H1 (cell line): ENCODE measurements at regions not wholly inside any gene's neighbourhood (a gene's known extent, or its start where the extent isn't known, plus 50 kb on each side); places are given as distances from the start of the nearest gene placed in this dataset.

ENCODE experiments used
- CTCF ChIA-PET: fragments of 300-600 bp; sonication (Branson Sonifier 250); formaldehyde crosslinking; loops from one replicate; lab custom pipeline; 2021; ENCODE audit not compliant: partially characterized antibody; lab: Charles Lee
- POLR2A ChIA-PET: fragments of 300-600 bp; sonication (Branson Sonifier 250); formaldehyde crosslinking; loops from one replicate; lab custom pipeline; 2021; ENCODE audit warnings: inconsistent platforms; ENCODE audit not compliant: partially characterized antibody; lab: Charles Lee
- DNase-seq, 2 experiments: peaks; one replicate each; pipeline versions ENCODE4 v3.0.0 to v3.0.0-alpha.2; 2010 to 2022; ENCODE audit warnings: low spot score in 2 of 2, low read depth in 1 of 2, mixed read lengths in 1 of 2
- FAIRE-seq: peaks from 2 replicates; lab custom pipeline; 2011; peaks lifted over from hg19 to GRCh38; lab: Jason Lieb, UNC
- H2AFZ ChIP-seq: 2 replicates; pipeline ENCODE4 v1.8.1; 2012; ENCODE audit warnings: low read length, inconsistent platforms
- H2AK5ac ChIP-seq: 2 replicates; pipeline ENCODE4 v1.6.1; 2013; ENCODE audit warnings: low read depth, low read length
- H2BK120ac ChIP-seq: replicated peaks from 2 replicates; pipeline ENCODE3; 2013; ENCODE audit warnings: low read depth, low read length, inconsistent platforms
- H2BK12ac ChIP-seq: 2 replicates; pipeline ENCODE4 v1.6.1; 2013; ENCODE audit warnings: low read depth, low read length
- H2BK15ac ChIP-seq: 2 replicates; pipeline ENCODE4 v1.6.1; 2013; ENCODE audit warnings: low read length
- H2BK20ac ChIP-seq: 2 replicates; pipeline ENCODE4 v1.6.1; 2013; ENCODE audit warnings: low read length
- H2BK5ac ChIP-seq: 2 replicates; pipeline ENCODE4 v1.6.1; 2013; ENCODE audit warnings: low read depth, low read length
- H3K14ac ChIP-seq: 2 replicates; pipeline ENCODE4 v1.6.1; 2013; ENCODE audit warnings: inconsistent platforms; ENCODE audit not compliant: insufficient read length
- H3K18ac ChIP-seq: 2 replicates; pipeline ENCODE4 v1.6.1; 2013; ENCODE audit warnings: low read length; ENCODE audit errors: extremely low read depth
- H3K23ac ChIP-seq: 2 replicates; pipeline ENCODE4 v1.6.1; 2013; ENCODE audit warnings: inconsistent platforms; ENCODE audit not compliant: insufficient read length
- H3K23me2 ChIP-seq: 2 replicates; pipeline ENCODE4 v1.6.1; 2013; ENCODE audit warnings: low read depth, low read length
- H3K27ac ChIP-seq: 2 replicates; pipeline ENCODE4 v1.6.1; 2011; ENCODE audit warnings: low read depth, low read length, inconsistent platforms
- H3K27me3 ChIP-seq, 4 experiments: replicated peaks in 1 of 4; 1 replicate in 1 of 4; 2 replicates in 3 of 4; pipeline versions ENCODE4 v1.6.1 to v1.8.1; 2011 to 2013; ENCODE audit warnings: low read length in 3 of 4, mild to moderate bottlenecking in 3 of 4, inconsistent platforms in 2 of 4, mixed read lengths in 2 of 4, moderate library complexity in 1 of 4; ENCODE audit not compliant: control insufficient read depth in 3 of 4, insufficient read depth in 3 of 4; ENCODE audit errors: extremely low read depth in 1 of 4
- H3K36me3 ChIP-seq, 4 experiments: 2 replicates each; pipeline versions ENCODE4 v1.6.1 to v1.8.1; 2011 to 2013; ENCODE audit warnings: mild to moderate bottlenecking in 4 of 4, low read length in 3 of 4, moderate library complexity in 2 of 4, control low read depth in 1 of 4, inconsistent platforms in 1 of 4; ENCODE audit not compliant: insufficient read depth in 4 of 4, control insufficient read depth in 2 of 4
- H3K4ac ChIP-seq: replicated peaks from 2 replicates; pipeline ENCODE3; 2013; ENCODE audit warnings: low read length, low read depth, mixed read lengths, inconsistent platforms; ENCODE audit not compliant: insufficient read length
- H3K4me1 ChIP-seq, 4 experiments: replicated peaks in 1 of 4; 1 replicate in 1 of 4; 2 replicates in 3 of 4; pipeline versions ENCODE4 v1.6.1 to v1.8.1; 2011 to 2013; ENCODE audit warnings: low read length in 3 of 4, inconsistent platforms in 2 of 4, mixed read lengths in 1 of 4; ENCODE audit not compliant: insufficient read depth in 4 of 4, control insufficient read depth in 3 of 4
- H3K4me2 ChIP-seq, 2 experiments: 2 replicates each; pipeline versions ENCODE4 v1.6.1 to v1.8.1; 2011 to 2013; ENCODE audit warnings: low read depth in 2 of 2, low read length in 2 of 2, control low read depth in 1 of 2, inconsistent platforms in 1 of 2, mild to moderate bottlenecking in 1 of 2; ENCODE audit not compliant: insufficient read depth in 1 of 2
- H3K4me3 ChIP-seq, 4 experiments: fragments of 200-600, 300-600 bp in 1 of 4; sonication (generic), shearing (Covaris generic), sonication (Bioruptor Twin) in 1 of 4; 2 replicates each; pipeline versions ENCODE4 v1.5.1 to v1.8.1; 2011 to 2016; ENCODE audit warnings: low read length in 4 of 4, low read depth in 3 of 4, control low read depth in 2 of 4, inconsistent platforms in 2 of 4, mild to moderate bottlenecking in 2 of 4, mixed read lengths in 1 of 4, moderate library complexity in 1 of 4; ENCODE audit not compliant: insufficient read depth in 2 of 4; ENCODE audit errors: extremely low read depth in 1 of 4
- H3K56ac ChIP-seq: replicated peaks from 2 replicates; pipeline ENCODE3; 2013; ENCODE audit warnings: low read depth, mild to moderate bottlenecking, mixed read lengths, low read length, inconsistent platforms; ENCODE audit not compliant: insufficient read length
- H3K79me1 ChIP-seq: 2 replicates; pipeline ENCODE4 v1.6.1; 2013; ENCODE audit warnings: low read depth, low read length, control low read depth
- H3K79me2 ChIP-seq, 2 experiments: 2 replicates each; pipeline versions ENCODE4 v1.6.1 to v1.8.1; 2012 to 2013; ENCODE audit warnings: low read length in 2 of 2, mild to moderate bottlenecking in 2 of 2, inconsistent platforms in 1 of 2; ENCODE audit not compliant: insufficient read depth in 2 of 2, control insufficient read depth in 1 of 2
- H3K9ac ChIP-seq, 4 experiments: replicated peaks in 1 of 4; 1 replicate in 1 of 4; 2 replicates in 3 of 4; pipeline versions ENCODE4 v1.6.1 to v1.8.1; 2011 to 2013; ENCODE audit warnings: low read depth in 3 of 4, low read length in 3 of 4, control low read depth in 2 of 4, mild to moderate bottlenecking in 2 of 4, moderate library complexity in 2 of 4, inconsistent platforms in 1 of 4; ENCODE audit errors: extremely low read depth in 1 of 4
- H3K9me3 ChIP-seq, 2 experiments: 2 replicates each; pipeline versions ENCODE4 v1.6.1 to v1.8.1; 2012 to 2013; ENCODE audit warnings: mild to moderate bottlenecking in 2 of 2, moderate library complexity in 2 of 2, control low read depth in 1 of 2, inconsistent platforms in 1 of 2, low read depth in 1 of 2, low read length in 1 of 2, mixed read lengths in 1 of 2; ENCODE audit not compliant: insufficient read depth in 2 of 2
- H4K20me1 ChIP-seq, 2 experiments: replicated peaks in 1 of 2; 2 replicates each; pipeline versions ENCODE3 to v1.8.1; 2011 to 2013; ENCODE audit warnings: inconsistent platforms in 2 of 2, low read length in 2 of 2, mild to moderate bottlenecking in 1 of 2; ENCODE audit not compliant: insufficient read depth in 2 of 2, control insufficient read depth in 1 of 2
- H4K5ac ChIP-seq: 2 replicates; pipeline ENCODE4 v1.6.1; 2013; ENCODE audit warnings: low read length, low read depth, mixed read lengths, inconsistent platforms; ENCODE audit not compliant: insufficient read length
- H4K8ac ChIP-seq: 2 replicates; pipeline ENCODE4 v1.8.0; 2013; ENCODE audit warnings: mild to moderate bottlenecking, moderate library complexity, low read length, inconsistent platforms; ENCODE audit not compliant: insufficient read depth; ENCODE audit errors: extremely low read depth
- H4K91ac ChIP-seq: replicated peaks from 2 replicates; pipeline ENCODE3; 2013; ENCODE audit warnings: low read length, mixed read lengths, inconsistent platforms; ENCODE audit not compliant: insufficient read length
- CBX5 ChIP-seq: fragments of 300-800, 300-1000 bp; sonication (generic); IDR thresholded peaks from 2 replicates; pipeline ENCODE4 v1.7.1; 2016; ENCODE audit warnings: antibody characterized with exemption, low read length, low read depth
- CREB1 ChIP-seq: IDR thresholded peaks from 2 replicates; pipeline ENCODE4 v1.6.1; 2012; ENCODE audit warnings: inconsistent platforms
- KDM5A ChIP-seq: fragments of 200-600 bp; IDR thresholded peaks from 2 replicates; pipeline ENCODE4 v1.7.1; 2012; ENCODE audit warnings: mild to moderate bottlenecking, low read length, inconsistent platforms, mixed read lengths
- MAFK ChIP-seq: IDR thresholded peaks from 2 replicates; pipeline ENCODE4 v1.6.1; 2012; ENCODE audit warnings: low read depth, mild to moderate bottlenecking, improper control_type of control experiment, low read length
- RFX5 ChIP-seq: IDR thresholded peaks from 2 replicates; pipeline ENCODE4 v1.6.1; 2011; ENCODE audit warnings: low read depth, low read length, improper control_type of control experiment, borderline replicate concordance
- TBP ChIP-seq: IDR thresholded peaks from 2 replicates; pipeline ENCODE4 v1.6.1; 2011; ENCODE audit warnings: low read depth, low read length, improper control_type of control experiment
- TCF12 ChIP-seq: IDR thresholded peaks from 2 replicates; pipeline ENCODE4 v1.6.1; 2011; ENCODE audit warnings: low read depth, mild to moderate bottlenecking, low read length
- WGBS, 2 experiments: shearing (Covaris generic) in 1 of 2; methylation state at CpG; one replicate each; pipeline versions ENCODE4 v1.1.6 to v1.1.7; 2013 to 2015; ENCODE audit warnings: low lambda C conversion rate in 2 of 2, mixed read lengths in 2 of 2, inconsistent platforms in 1 of 2, low coverage in 1 of 2, missing lambda C conversion rate in 1 of 2; ENCODE audit not compliant: insufficient replicate concordance in 2 of 2, insufficient coverage in 1 of 2, insufficient read length in 1 of 2; ENCODE audit errors: extremely low coverage in 1 of 2, missing lambda C conversion rate in 1 of 2; 5-methylcytosine and 5-hydroxymethylcytosine counted together
- TF ChIP-seq, protein P1 (sequence below): IDR thresholded peaks from 2 replicates; pipeline ENCODE4 v1.6.1; 2012; ENCODE audit warnings: low read length, inconsistent platforms
- TF ChIP-seq, protein P2 (sequence below): IDR thresholded peaks from 2 replicates; pipeline ENCODE4 v1.6.1; 2012; ENCODE audit warnings: inconsistent platforms

DNA sequence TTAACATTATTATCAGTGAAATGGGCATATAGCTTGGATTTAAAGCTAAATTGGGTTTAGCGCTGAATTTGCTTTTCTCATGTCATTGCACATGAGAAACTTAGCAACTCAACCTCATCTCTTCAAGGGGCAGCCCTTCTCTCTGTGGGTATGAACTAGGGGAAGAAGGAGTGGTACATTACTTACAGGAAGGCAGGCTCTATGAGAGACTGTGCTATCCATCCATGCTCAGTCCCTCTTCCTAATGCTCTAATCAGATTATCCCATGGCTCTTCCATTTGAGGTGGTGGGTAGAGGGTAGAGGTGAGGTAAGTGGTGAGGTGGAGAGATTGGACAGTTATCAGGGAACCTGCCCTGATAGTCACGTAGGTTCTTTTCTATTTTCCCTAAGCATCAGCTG, 343.7 kb upstream of the NOVA1 start:
- TF ChIP-seq CBX5 (no peak), KDM5A (no peak), CREB1 (no peak), TBP (no peak), MAFK (no peak), TCF12 (no peak), RFX5 (no peak)
- TF ChIP-seq, protein P1, sequence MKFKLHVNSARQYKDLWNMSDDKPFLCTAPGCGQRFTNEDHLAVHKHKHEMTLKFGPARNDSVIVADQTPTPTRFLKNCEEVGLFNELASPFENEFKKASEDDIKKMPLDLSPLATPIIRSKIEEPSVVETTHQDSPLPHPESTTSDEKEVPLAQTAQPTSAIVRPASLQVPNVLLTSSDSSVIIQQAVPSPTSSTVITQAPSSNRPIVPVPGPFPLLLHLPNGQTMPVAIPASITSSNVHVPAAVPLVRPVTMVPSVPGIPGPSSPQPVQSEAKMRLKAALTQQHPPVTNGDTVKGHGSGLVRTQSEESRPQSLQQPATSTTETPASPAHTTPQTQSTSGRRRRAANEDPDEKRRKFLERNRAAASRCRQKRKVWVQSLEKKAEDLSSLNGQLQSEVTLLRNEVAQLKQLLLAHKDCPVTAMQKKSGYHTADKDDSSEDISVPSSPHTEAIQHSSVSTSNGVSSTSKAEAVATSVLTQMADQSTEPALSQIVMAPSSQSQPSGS, result no peak
- TF ChIP-seq, protein P2, sequence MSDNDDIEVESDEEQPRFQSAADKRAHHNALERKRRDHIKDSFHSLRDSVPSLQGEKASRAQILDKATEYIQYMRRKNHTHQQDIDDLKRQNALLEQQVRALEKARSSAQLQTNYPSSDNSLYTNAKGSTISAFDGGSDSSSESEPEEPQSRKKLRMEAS, result no peak
- no peak overlapping the region for H4K8ac ChIP-seq
- peak overlapping the region; percentile 3 for H4K91ac ChIP-seq
- no peak overlapping the region for H2BK120ac ChIP-seq
- peak overlapping the region in 1 of 2 experiments; percentile 26; a peak in 1 of 4 replicates for H3K4me2 ChIP-seq
- H2BK15ac ChIP-seq, result 0 out of 2 replicates have a peak overlapping the region, but pooled peaks have one; percentile 31
- no peaks in the 10 kb centered on the region for H3K79me1 ChIP-seq
- DNase-seq (no peak), FAIRE-seq (no peak)
- peaks cover 0 to 3% (median 0%) of the 10 kb centered on the region in 4 experiments; a peak in 1 of 8 replicates for H3K36me3 ChIP-seq
- H3K23ac ChIP-seq, result no peak overlapping the region
- no peak overlapping the region for H4K5ac ChIP-seq
- H2AK5ac ChIP-seq, result peak overlapping the region; percentile 67; the same call in 1 of the 2 replicates
- no peaks in the 10 kb centered on the region for H3K79me2 ChIP-seq
- H2BK5ac ChIP-seq, result peak overlapping the region; percentile 31; the same call in 1 of the 2 replicates
- peak overlapping the region; percentile 96 for H2BK12ac ChIP-seq
- peaks cover 0 to 5% (median 3%) of the 10 kb centered on the region in 4 experiments; a peak in 2 of 7 replicates for H3K4me1 ChIP-seq
- H3K9ac ChIP-seq, result no peak overlapping the region; a peak in 1 of 7 replicates
- H3K56ac ChIP-seq, result no peak overlapping the region
- no peak overlapping the region for H3K18ac ChIP-seq
- WGBS, 2 experiments, result 71% methylated on average over 2 of the region's 2 CpGs; no CpG with 5 or more reads in 1 of the 2 experiments
- peak overlapping the region; percentile 89; the same call in 1 of the 2 replicates for H2BK20ac ChIP-seq
- H3K23me2 ChIP-seq, result no peaks in the 10 kb centered on the region
- H3K27ac ChIP-seq, result no peak overlapping the region
- H3K4ac ChIP-seq, result no peak overlapping the region
- H3K9me3 ChIP-seq, result no peaks in the 10 kb centered on the region
- ChIA-PET POLR2A (no interaction called here), CTCF (interaction anchor here (1.1 to 1.4 kb wide), 2 partner anchors 22 to 27 kb away, joined by 3 to 4 read pairs; no protein-coding TSS in a partner anchor)
- H3K14ac ChIP-seq, result no peak overlapping the region
- 0 out of 2 replicates have a peak overlapping the region, but pooled peaks have one; percentile 2 for H2AFZ ChIP-seq
- no peak overlapping the region for H3K4me3 ChIP-seq
- no peaks in the 10 kb centered on the region for H4K20me1 ChIP-seq
- H3K27me3 ChIP-seq, result no peaks in the 10 kb centered on the region
